ENCODE measurements at regions not wholly inside any gene's neighbourhood (a gene's known extent, or its start where the extent isn't known, plus 50 kb on each side); places are given as distances from the start of the nearest gene placed in this dataset.

DNA sequence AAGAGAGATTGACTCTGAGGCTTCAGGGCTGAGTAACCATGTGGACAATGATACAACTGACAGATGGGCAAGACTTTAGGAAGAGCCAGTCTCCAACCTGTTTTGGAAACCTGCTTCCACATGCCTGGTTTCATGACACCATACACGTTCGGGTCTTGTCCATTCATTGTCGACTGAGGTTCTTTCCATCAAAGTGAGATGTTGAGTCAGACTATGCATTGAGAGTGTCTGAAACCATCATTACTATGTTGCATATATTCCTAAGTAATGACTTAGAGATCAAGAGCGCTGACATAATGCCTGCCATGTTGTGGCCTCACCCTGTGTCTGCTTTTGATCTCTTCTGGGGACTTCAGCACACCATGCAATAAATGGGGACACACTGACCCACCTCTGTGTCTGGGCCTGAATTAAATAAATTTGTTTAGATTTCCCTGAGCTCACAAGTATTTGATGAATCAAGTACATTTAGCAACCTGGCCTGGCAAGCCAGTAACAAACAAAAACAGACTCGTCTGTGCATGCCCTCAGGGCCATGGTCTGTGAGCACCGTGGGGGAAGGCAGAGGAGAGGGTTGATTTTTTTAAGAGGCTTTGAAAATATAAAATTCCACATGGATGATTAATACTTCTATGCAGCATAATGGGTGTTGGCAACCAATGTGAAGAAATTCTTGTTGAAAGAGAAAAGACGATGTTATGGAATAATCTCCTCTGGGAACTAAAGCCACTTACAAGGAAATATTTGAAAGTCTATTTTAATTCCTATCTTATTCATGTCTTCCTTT, 49.9 kb upstream of the UBAC2 start:
- Histone ChIP-seq H3K36me3 (replicated peaks; ENCODE audit: low read depth, low read length) (no peaks in the 10 kb centered on the region), H3K9me3 (ENCODE audit: insufficient read depth, low read length) (no peaks in the 10 kb centered on the region), H3K79me2 (ENCODE audit: low read length) (no peaks in the 10 kb centered on the region), H3K4me1 (ENCODE audit: low read length) (no peaks in the 10 kb centered on the region), H3K27me3 (ENCODE audit: low read depth, low read length) (no peaks in the 10 kb centered on the region), H4K20me1 (ENCODE audit: insufficient read depth, low read length) (no peaks in the 10 kb centered on the region), H2AFZ (ENCODE audit: low read depth, low read length) (no peak overlapping the region), H3K27ac (ENCODE audit: low read length) (no peak overlapping the region), H3K4me3 (ENCODE audit: low read length) (no peak overlapping the region), H3K9ac (ENCODE audit: low read length) (no peak overlapping the region), H3K4me2 (ENCODE audit: low read length) (no peak overlapping the region)
- TF ChIP-seq EZH2phosphoT487 (IDR thresholded peaks at IDR 0.05; ENCODE audit: low read depth), result no peak
- TF ChIP-seq, protein P1, sequence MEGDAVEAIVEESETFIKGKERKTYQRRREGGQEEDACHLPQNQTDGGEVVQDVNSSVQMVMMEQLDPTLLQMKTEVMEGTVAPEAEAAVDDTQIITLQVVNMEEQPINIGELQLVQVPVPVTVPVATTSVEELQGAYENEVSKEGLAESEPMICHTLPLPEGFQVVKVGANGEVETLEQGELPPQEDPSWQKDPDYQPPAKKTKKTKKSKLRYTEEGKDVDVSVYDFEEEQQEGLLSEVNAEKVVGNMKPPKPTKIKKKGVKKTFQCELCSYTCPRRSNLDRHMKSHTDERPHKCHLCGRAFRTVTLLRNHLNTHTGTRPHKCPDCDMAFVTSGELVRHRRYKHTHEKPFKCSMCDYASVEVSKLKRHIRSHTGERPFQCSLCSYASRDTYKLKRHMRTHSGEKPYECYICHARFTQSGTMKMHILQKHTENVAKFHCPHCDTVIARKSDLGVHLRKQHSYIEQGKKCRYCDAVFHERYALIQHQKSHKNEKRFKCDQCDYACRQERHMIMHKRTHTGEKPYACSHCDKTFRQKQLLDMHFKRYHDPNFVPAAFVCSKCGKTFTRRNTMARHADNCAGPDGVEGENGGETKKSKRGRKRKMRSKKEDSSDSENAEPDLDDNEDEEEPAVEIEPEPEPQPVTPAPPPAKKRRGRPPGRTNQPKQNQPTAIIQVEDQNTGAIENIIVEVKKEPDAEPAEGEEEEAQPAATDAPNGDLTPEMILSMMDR (IDR thresholded peaks at IDR 0.05; ENCODE audit: low read depth, low read length), result no peak

Data from OCI-LY3 (cell line).